Stimulated activated CD8-positive, alpha-beta memory T cell treated with anti-CD3 and anti-CD28 coated beads, Interleukin-7, amount 100 ng/mL, for 4 hours (primary cell): ENCODE measurements at regions not wholly inside any gene's neighbourhood (a gene's known extent, or its start where the extent isn't known, plus 50 kb on each side); places are given as distances from the start of the nearest gene placed in this dataset.
A peak's percentile ranks its signal among the peaks of the same experiment; 100 is the strongest.

ENCODE experiments used
- DNase-seq, 2 donors: peaks; one replicate each; pipeline ENCODE4 v3.0.0-alpha.2; 2020; ENCODE audit warnings: low read depth in 2 of 2

DNA sequence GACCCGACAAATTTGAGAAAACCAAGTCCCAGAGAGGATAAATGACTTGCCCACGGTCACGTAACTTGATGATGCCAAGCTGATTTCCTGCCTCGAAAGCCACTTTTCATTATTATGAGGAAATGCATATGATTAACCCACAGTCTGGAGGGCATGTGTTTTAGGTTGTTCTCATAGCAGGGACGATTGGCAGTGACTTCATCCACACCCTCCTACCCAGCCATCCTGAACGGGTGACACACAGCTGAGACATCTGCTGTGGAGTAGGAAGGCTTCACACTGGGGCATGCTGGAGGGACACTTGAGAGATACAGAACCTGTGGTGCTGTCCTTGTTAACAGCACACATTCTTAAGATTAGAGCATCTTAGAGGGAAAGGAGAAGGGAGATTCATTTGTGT is 65.4 kb upstream of the WDFY2 start:
- DNase-seq = no peak

DNA sequence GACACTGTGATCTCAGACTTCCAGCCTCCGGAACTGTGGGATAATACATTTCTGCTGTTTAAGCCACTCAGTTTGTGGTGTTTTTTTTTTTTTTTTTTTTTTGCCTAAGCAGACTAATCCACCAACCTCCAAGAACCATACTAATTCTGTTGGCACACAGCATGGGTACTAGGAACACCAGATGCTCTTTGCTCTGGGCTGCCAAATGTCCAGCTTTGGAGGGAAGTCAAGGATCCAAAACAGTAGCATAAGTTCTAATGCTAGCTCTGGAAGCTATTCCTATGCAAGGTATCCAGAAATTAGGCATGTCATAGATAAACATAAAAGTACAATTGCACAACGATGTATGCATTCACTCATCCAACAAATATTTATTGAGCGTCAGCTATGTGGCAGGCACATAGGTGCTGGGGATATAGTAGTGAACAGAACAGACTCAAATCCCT is 64.5 kb upstream of the WDFY2 start:
- DNase-seq = no peak

DNA sequence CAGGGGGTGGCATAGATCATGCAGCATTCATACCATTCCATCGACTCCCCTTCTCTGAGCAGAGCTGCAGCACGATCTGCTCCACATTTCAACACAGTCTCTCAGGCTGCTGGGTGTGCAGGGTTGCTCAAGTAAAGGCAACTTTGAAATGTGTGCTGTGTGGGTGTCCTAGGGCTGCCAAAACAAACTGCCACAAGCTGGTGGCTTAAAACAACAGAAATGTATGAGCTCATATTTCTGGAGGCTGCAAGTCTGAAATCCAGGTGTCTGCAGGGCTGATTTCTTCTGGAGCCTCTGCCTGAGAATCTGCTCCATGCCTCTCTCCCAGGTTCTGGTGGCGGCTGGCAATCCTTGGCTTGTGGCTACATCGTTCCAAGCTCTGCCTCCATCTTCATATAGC is 63.7 kb upstream of the WDFY2 start:
- no peak for DNase-seq

DNA sequence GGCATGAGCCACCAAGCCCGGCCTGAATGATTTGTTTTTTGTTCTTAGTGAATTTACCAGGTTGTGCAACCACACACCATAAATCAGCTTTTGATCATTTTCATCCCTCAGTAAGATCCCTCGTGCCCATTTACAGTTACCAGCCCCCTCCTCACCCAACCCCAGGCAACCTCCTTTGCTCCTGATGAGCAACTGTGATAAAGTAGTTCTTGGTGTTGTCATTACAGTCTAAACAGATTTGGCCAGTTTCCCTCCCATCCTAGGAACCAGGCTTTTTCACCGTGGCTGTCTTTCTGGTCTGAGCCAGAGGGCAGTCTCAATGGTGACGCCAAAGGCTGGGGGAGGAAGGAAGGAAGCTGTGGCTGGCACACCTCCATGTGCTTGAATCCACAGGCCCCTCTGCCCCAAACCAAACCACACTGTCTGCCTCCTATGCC is 61.2 kb upstream of the WDFY2 start:
- DNase-seq = peak in 1 of 2 donors; percentile 12

DNA sequence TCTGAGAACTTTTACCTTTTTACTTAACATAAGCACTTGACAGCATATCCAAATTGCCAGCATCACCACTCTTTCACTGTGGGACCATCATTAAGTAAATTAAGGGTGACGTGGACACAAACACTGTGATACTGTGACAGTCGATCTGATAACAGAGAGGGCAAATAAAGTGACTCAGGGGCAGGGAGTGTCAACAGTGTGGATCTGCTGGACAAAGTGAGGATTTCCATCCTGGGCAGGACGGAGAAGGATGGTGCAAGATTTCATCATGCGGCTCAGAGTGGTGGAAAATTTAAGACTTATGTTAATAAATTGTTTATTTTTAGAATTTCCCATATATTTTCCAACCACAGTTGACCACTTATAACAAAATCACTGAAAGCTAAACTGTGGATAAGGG is 60.0 kb upstream of the WDFY2 start:
- no peak for DNase-seq

DNA sequence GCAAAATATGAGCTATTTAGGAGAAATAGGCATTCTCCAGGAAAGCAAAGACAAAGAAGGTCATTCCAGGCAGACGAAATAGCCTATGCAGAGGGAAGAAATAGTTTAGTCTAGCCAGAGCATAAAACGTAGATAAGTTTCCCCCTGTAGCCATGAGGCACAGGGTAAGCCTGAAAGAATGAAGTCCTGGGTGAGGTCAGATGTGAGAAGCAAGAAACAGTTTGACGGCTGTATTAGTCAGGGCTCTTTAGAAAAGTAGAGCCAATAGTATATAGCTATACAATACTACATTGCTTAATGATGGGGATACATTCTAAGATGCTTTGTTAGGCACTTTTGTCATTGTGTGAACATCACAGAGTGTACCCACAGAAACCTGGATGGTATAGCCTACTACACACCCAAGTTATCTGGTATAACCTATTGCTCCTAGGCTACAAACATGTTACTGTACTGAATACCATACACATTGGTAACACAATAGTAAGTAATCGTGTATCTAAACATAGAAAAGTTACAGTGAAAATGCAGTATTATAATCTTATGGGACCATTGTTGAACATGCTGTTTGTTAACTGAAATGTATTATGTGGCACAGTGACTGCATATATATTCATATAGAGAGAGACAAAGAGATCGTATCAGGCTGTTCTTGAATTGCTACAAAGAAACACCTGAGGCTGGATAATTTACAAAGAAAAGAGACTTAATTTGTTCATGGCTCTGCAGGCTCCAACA is 59.3 kb upstream of the WDFY2 start:
- no peak for DNase-seq

DNA sequence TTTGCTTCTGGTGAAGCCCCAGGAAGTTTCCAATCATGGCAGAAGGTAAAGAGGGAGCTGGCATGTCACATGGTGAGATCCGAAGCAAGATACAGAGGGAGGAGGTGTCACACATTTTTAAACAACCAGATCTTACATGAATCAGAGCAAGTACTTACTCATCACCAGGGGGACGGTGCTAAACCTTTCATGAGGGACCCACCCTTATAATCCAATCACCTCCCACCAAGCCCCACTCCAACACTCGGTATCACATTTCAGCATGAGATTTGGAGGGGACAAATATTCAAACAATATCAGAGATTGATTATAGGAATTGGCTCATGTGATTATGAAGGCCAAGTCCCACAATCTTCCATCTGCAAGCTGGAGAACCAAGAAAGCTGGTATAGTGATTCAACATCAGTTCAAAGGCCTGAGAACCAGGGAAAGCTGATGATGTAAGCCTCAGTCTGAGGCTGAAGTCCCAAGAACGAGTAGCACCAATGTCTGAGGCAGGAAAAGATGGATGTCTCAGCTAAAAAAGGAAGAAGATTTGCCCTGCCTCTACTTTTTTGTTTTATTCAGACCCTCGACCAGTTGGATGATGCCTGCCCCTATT is 58.6 kb upstream of the WDFY2 start:
- DNase-seq = no peak

DNA sequence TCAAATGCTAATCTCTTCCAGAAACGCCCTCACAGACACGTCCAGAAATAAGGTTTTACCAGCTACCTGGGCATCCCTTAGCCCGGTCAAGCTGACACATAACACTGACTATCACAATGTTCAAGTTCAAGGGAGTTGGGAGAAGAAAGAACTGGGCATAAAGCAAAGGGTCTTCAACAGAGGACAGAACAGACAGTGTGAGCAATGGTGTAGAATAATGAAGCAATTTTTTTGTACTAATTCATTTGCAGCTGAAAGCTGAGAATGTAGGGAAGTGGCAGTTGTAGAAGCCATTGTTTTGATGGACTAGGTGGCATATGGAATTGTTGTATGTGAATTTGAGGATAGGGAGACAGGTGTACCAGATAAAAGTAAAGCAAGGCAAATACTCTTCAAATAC is 58.1 kb upstream of the WDFY2 start:
- no peak for DNase-seq

DNA sequence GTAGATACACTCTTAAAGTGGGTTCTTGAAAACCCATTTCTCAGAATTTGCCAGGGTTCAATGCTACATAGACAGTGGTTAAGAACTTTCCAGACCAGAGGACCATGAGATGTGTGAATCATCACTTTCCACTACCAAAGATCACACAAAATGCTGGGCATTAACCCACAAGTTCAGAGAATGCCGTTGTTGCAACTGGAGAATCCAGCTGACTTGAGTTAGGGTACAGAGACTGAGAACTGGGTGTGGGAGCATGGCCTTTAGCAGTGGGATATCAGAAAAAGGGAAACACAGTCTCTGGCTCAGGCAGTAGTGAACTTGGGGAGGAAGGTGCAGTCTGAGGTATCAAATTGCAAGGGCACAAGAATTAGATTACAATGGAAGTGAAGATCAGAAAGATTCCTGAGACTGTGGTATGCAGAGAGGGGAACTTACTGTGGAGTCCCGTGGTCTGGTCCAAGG is 51.5 kb upstream of the WDFY2 start:
- DNase-seq = no peak

DNA sequence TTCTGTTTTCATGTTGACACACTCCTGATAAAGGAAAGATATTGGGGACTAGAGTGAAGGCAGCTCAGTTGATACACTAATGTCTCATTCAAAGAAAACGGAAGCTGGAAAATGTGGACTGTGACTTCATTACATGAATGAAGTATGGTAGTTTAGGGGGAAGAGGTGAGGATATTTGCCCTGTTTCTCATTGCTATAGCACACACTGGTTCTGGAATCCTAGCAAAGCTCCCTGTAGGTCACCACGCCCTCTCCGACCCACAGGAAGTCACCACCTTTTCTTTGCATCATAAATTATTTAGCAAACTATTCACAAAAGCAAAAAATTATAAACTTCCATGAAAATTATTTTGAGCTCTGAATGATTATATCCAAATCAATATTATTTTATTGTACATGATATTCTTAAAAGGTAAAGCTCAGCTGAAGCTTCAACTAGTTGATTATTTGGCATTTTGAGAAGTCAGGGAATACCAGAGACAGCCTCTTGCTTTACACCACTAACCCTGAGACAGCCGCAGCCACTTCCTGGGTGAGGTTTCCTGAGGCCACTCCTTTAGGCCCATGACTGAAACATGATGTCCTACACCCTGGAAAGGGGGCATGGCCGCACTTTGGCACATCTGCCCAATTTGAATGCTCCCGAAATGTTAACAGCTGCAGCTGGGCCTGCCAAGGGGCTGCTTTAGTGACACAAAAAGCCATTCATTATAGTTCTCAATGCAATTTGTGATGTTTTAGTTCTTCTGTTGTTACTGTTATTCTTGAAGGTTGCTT is 50.0 kb upstream of the WDFY2 start:
- peak; percentile 18 to 31 for DNase-seq
